HFF-Myc (cell line): ENCODE measurements at regions not wholly inside any gene's neighbourhood (a gene's known extent, or its start where the extent isn't known, plus 50 kb on each side); places are given as distances from the start of the nearest gene placed in this dataset.
A peak's percentile ranks its signal among the peaks of the same experiment; 100 is the strongest.

Experiments used
- DNase-seq: peaks from one replicate; pipeline ENCODE4 v3.0.0-alpha.2; 2011; ENCODE audit warnings: low read depth; ENCODE audit errors: extremely low read depth
- H3K4me3 ChIP-seq: replicated peaks from 2 replicates; pipeline ENCODE4 v1.5.1; 2011; ENCODE audit warnings: low read depth, mild to moderate bottlenecking, control low read depth, low read length
- CTCF ChIP-seq: IDR thresholded peaks from 2 replicates; pipeline ENCODE4 v1.5.1; 2012; ENCODE audit warnings: mild to moderate bottlenecking, low read depth, low read length, control low read depth; ENCODE audit errors: missing control alignments

GRCh38 chr12:116339062-116339461, 61.6 kb upstream of the MED13L start:
- H3K4me3 ChIP-seq: no peak overlapping the region
- TF ChIP-seq CTCF: no peak

GRCh38 chr12:116339800-116340371, 62.4 kb upstream of the MED13L start:
- DNase-seq: no peak
- no peak overlapping the region for H3K4me3 ChIP-seq
- no peak for TF ChIP-seq CTCF

More at GRCh38 chr12:116339062-116339461, 61.6 kb upstream of the MED13L start:
- no peak for DNase-seq

- TF ChIP-seq CTCF: no peak
- no peak overlapping the region for H3K4me3 ChIP-seq
- DNase-seq: no peak
Observed at GRCh38 chr12:116343331-116343884, 65.9 kb upstream of the MED13L start.

GRCh38 chr12:116346222-116346621, 68.7 kb upstream of the MED13L start:
- TF ChIP-seq CTCF: no peak
- H3K4me3 ChIP-seq: no peak overlapping the region
- no peak for DNase-seq

GRCh38 chr12:116346741-116347140, 69.2 kb upstream of the MED13L start:
- peak; percentile 66 for DNase-seq
- TF ChIP-seq CTCF: no peak

GRCh38 chr12:116347265-116347664, 69.8 kb upstream of the MED13L start:
- TF ChIP-seq CTCF: no peak
- no peak overlapping the region for H3K4me3 ChIP-seq
- DNase-seq: no peak

More at GRCh38 chr12:116346741-116347140, 69.2 kb upstream of the MED13L start:
- no peak overlapping the region for H3K4me3 ChIP-seq
